Thyroid gland (tissue), 4 donors: ENCODE measurements at regions not wholly inside any gene's neighbourhood (a gene's known extent, or its start where the extent isn't known, plus 50 kb on each side); places are given as distances from the start of the nearest gene placed in this dataset.

Source experiments
- POLR2A ChIP-seq, 2 donors: fragments of 450-650 bp; IDR thresholded peaks; one replicate each; pipeline ENCODE4 v1.6.1; 2017; ENCODE audit warnings: antibody characterized with exemption in 2 of 2, mild to moderate bottlenecking in 2 of 2, moderate library complexity in 1 of 2
- TF ChIP-seq, protein P1 (sequence below), 6 experiments: fragments of 200-600 bp in 3 of 6; fragments of 450-650 bp in 3 of 6; sonication (generic) in 3 of 6; IDR thresholded peaks; one replicate each; pipeline ENCODE4 v1.5.1; 2016 to 2019; ENCODE audit warnings: antibody characterized with exemption in 6 of 6, mild to moderate bottlenecking in 2 of 6, inconsistent platforms in 1 of 6, moderate library complexity in 1 of 6

GRCh38 chr2:188805219-188805618 lies 169.0 kb upstream of the COL3A1 start:
- TF ChIP-seq, protein P1, sequence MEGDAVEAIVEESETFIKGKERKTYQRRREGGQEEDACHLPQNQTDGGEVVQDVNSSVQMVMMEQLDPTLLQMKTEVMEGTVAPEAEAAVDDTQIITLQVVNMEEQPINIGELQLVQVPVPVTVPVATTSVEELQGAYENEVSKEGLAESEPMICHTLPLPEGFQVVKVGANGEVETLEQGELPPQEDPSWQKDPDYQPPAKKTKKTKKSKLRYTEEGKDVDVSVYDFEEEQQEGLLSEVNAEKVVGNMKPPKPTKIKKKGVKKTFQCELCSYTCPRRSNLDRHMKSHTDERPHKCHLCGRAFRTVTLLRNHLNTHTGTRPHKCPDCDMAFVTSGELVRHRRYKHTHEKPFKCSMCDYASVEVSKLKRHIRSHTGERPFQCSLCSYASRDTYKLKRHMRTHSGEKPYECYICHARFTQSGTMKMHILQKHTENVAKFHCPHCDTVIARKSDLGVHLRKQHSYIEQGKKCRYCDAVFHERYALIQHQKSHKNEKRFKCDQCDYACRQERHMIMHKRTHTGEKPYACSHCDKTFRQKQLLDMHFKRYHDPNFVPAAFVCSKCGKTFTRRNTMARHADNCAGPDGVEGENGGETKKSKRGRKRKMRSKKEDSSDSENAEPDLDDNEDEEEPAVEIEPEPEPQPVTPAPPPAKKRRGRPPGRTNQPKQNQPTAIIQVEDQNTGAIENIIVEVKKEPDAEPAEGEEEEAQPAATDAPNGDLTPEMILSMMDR (IDR thresholded peaks at IDR 0.05): no peak
- no peak for TF ChIP-seq POLR2A (IDR thresholded peaks at IDR 0.05)
